HG02884 (cell line): ENCODE measurements at regions not wholly inside any gene's neighbourhood (a gene's known extent, or its start where the extent isn't known, plus 50 kb on each side); places are given as distances from the start of the nearest gene placed in this dataset.
A peak's percentile ranks its signal among the peaks of the same experiment; 100 is the strongest.

Experiments used
- ATAC-seq: cut with Tn5 transposase; IDR thresholded peaks from one replicate; pipeline ENCODE4 v1.9.1; 2021; ENCODE audit warnings: mild to moderate bottlenecking, moderate library complexity; ENCODE audit not compliant: unreplicated experiment

GRCh38 chr4:20351360-20352162, 99.9 kb downstream of the SLIT2 start:
- ATAC-seq = no peak

- no peak for ATAC-seq
Measured at GRCh38 chr4:20352163-20352431, 100.4 kb downstream of the SLIT2 start.

GRCh38 chr4:20353646-20354045, 101.9 kb downstream of the SLIT2 start:
- ATAC-seq = no peak

GRCh38 chr4:20354120-20354519, 102.4 kb downstream of the SLIT2 start:
- ATAC-seq = no peak

- ATAC-seq = no peak
Measured at GRCh38 chr4:20356565-20356964, 104.9 kb downstream of the SLIT2 start.

- ATAC-seq = no peak
Measured at GRCh38 chr4:20358110-20358509, 106.4 kb downstream of the SLIT2 start.

GRCh38 chr4:20359692-20360091, 108.0 kb downstream of the SLIT2 start:
- ATAC-seq = peak; percentile 77

- ATAC-seq = no peak
Measured at GRCh38 chr4:20362148-20362547, 110.4 kb downstream of the SLIT2 start.

- ATAC-seq = no peak
Measured at GRCh38 chr4:20364969-20365368, 113.3 kb downstream of the SLIT2 start.

GRCh38 chr4:20367446-20367845, 115.7 kb downstream of the SLIT2 start:
- no peak for ATAC-seq

- ATAC-seq = no peak
Measured at GRCh38 chr4:20368926-20369325, 117.2 kb downstream of the SLIT2 start.

- no peak for ATAC-seq
Measured at GRCh38 chr4:20370274-20370673, 118.6 kb downstream of the SLIT2 start.

GRCh38 chr4:20376070-20376469, 124.4 kb downstream of the SLIT2 start:
- peak; percentile 59 for ATAC-seq

- ATAC-seq = no peak
Measured at GRCh38 chr4:20378181-20378580, 126.5 kb downstream of the SLIT2 start.

- no peak for ATAC-seq
Measured at GRCh38 chr4:20381005-20381404, 129.3 kb downstream of the SLIT2 start.

- no peak for ATAC-seq
Measured at GRCh38 chr4:20383283-20383682, 131.6 kb downstream of the SLIT2 start.

GRCh38 chr4:20383969-20384368, 132.3 kb downstream of the SLIT2 start:
- ATAC-seq = no peak

GRCh38 chr4:20384456-20384855, 132.8 kb downstream of the SLIT2 start:
- no peak for ATAC-seq

- no peak for ATAC-seq
Measured at GRCh38 chr4:20386001-20386740, 134.5 kb downstream of the SLIT2 start.

- ATAC-seq = no peak
Measured at GRCh38 chr4:20386906-20387305, 135.2 kb downstream of the SLIT2 start.

GRCh38 chr4:20391198-20391597, 139.5 kb downstream of the SLIT2 start:
- ATAC-seq = no peak

- no peak for ATAC-seq
Measured at GRCh38 chr4:20391912-20392311, 140.2 kb downstream of the SLIT2 start.
